ENCODE measurements at regions not wholly inside any gene's neighbourhood (a gene's known extent, or its start where the extent isn't known, plus 50 kb on each side); places are given as distances from the start of the nearest gene placed in this dataset.

DNA sequence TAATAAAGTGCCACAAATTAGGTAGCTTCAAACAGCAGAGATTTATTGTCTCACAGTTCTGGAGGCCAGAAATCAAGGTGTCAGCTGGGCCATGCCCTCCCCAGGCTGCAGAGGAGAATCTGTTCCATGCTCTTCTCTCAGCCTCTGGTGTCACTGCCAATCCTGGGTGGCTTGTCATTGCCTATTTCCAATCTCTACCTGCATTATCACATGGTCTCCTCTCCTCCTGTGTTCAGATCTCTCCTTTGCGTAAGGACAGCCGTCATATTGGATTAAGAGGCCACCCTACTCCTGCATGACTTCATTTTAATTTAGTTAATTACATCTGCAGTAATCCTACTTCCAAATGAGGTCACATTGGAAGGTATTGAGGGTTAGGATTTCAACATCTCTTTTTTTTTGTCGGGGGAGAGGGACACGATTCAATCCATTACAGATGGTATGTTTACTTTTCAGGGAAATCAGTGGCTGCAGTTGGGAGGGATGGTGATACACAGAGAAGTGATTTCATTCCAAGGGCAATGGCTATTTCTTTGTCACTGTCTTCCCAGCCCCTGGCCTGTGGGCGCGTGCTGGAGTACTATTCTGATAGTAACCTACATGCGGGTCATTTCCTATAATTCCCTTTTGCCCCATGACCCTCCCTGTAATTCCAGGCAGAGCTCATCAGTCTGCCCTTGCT lies 169.4 kb downstream of the MINAR1 start (continued):
- TF ChIP-seq CHD7 (IDR thresholded peaks at IDR 0.05; ENCODE audit: insufficient replicate concordance, low read length): no peak

All from H1 (cell line).